H9 (cell line): ENCODE measurements at regions not wholly inside any gene's neighbourhood (a gene's known extent, or its start where the extent isn't known, plus 50 kb on each side); places are given as distances from the start of the nearest gene placed in this dataset.
A peak's percentile ranks its signal among the peaks of the same experiment; 100 is the strongest.

Experiments used
- DNase-seq: peaks from one replicate; pipeline ENCODE4 v3.0.0-alpha.2; 2017
- H2AFZ ChIP-seq: one replicate; pipeline ENCODE4 v1.6.1; 2013; ENCODE audit warnings: mild to moderate bottlenecking, low read length, control low read depth, moderate library complexity
- H2AK5ac ChIP-seq: 2 replicates; pipeline ENCODE4 v1.6.1; 2013; ENCODE audit warnings: low read length, control low read depth, mixed read lengths; ENCODE audit not compliant: insufficient read length
- H2BK120ac ChIP-seq: one replicate; pipeline ENCODE4 v1.6.1; 2013; ENCODE audit warnings: low read depth, mild to moderate bottlenecking, low read length, control low read depth, inconsistent platforms; ENCODE audit not compliant: poor library complexity, severe bottlenecking
- H2BK12ac ChIP-seq: 2 replicates; pipeline ENCODE4 v1.6.1; 2013; ENCODE audit warnings: low read length, control low read depth, mixed read lengths, low read depth; ENCODE audit not compliant: insufficient read length
- H2BK15ac ChIP-seq: 2 replicates; pipeline ENCODE4 v1.6.1; 2013; ENCODE audit warnings: low read depth, low read length, control low read depth
- H2BK20ac ChIP-seq: one replicate; pipeline ENCODE4 v1.6.1; 2013; ENCODE audit warnings: low read depth, mild to moderate bottlenecking, low read length, control low read depth, inconsistent platforms; ENCODE audit not compliant: poor library complexity, severe bottlenecking
- H2BK5ac ChIP-seq: 2 replicates; pipeline ENCODE4 v1.6.1; 2013; ENCODE audit warnings: low read length, control low read depth, mixed read lengths; ENCODE audit not compliant: insufficient read length
- H3K14ac ChIP-seq: 2 replicates; pipeline ENCODE4 v1.6.1; 2013; ENCODE audit warnings: low read length, control low read depth; ENCODE audit not compliant: insufficient read depth
- H3K18ac ChIP-seq: 2 replicates; pipeline ENCODE4 v1.6.1; 2013; ENCODE audit warnings: low read depth, mild to moderate bottlenecking, mixed read lengths, low read length, control low read depth; ENCODE audit not compliant: insufficient read length
- H3K23ac ChIP-seq: 2 replicates; pipeline ENCODE4 v1.6.1; 2013; ENCODE audit warnings: low read length, control low read depth, mixed read lengths, low read depth; ENCODE audit not compliant: insufficient read length
- H3K23me2 ChIP-seq: 2 replicates; pipeline ENCODE4 v1.6.1; 2013; ENCODE audit warnings: low read depth, mild to moderate bottlenecking, mixed read lengths, low read length, control low read depth; ENCODE audit not compliant: insufficient read length, poor library complexity, severe bottlenecking
- H3K27ac ChIP-seq: 2 replicates; pipeline ENCODE4 v1.5.1; 2013; ENCODE audit warnings: low read length, control low read depth, mixed read lengths, low read depth; ENCODE audit not compliant: insufficient read length
- H3K27me3 ChIP-seq: 2 replicates; pipeline ENCODE4 v1.6.1; 2013; ENCODE audit warnings: low read length, control low read depth, inconsistent platforms; ENCODE audit not compliant: insufficient read depth
- H3K4ac ChIP-seq: 2 replicates; pipeline ENCODE4 v1.6.1; 2013; ENCODE audit warnings: low read depth, mild to moderate bottlenecking, control low read depth, inconsistent platforms, low read length, moderate library complexity
- H3K4me1 ChIP-seq: 2 replicates; pipeline ENCODE4 v1.6.1; 2013; ENCODE audit warnings: low read length, control low read depth, inconsistent platforms; ENCODE audit not compliant: insufficient read depth
- H3K4me2 ChIP-seq: 2 replicates; pipeline ENCODE4 v1.6.1; 2013; ENCODE audit warnings: low read length, control low read depth, mixed read lengths; ENCODE audit not compliant: insufficient read length, insufficient read depth
- H3K56ac ChIP-seq: 2 replicates; pipeline ENCODE4 v1.6.1; 2013; ENCODE audit warnings: low read depth, mild to moderate bottlenecking, mixed read lengths, low read length, control low read depth; ENCODE audit not compliant: insufficient read length
- H3K79me1 ChIP-seq: 2 replicates; pipeline ENCODE4 v1.6.1; 2013; ENCODE audit warnings: low read depth, mild to moderate bottlenecking, moderate library complexity, low read length, control low read depth, inconsistent platforms; ENCODE audit not compliant: insufficient read depth, poor library complexity, severe bottlenecking
- H3K79me2 ChIP-seq: 2 replicates; pipeline ENCODE4 v1.6.1; 2013; ENCODE audit warnings: low read length, control low read depth, inconsistent platforms; ENCODE audit not compliant: insufficient read depth
- H3K9ac ChIP-seq: 2 replicates; pipeline ENCODE4 v1.6.1; 2013; ENCODE audit warnings: low read length, control low read depth, mixed read lengths; ENCODE audit not compliant: insufficient read length; ENCODE audit errors: extremely low read depth
- H3K9me3 ChIP-seq: one replicate; pipeline ENCODE4 v1.6.1; 2013; ENCODE audit warnings: low read depth, low read length, inconsistent platforms; ENCODE audit not compliant: control insufficient read depth
- H3T11ph ChIP-seq: one replicate; pipeline ENCODE4 v1.6.1; 2013; ENCODE audit warnings: mild to moderate bottlenecking, low read length, control low read depth, inconsistent platforms
- H4K20me1 ChIP-seq: one replicate; pipeline ENCODE4 v1.6.1; 2013; ENCODE audit not compliant: control insufficient read depth, insufficient read length, insufficient read depth
- H4K5ac ChIP-seq: 2 replicates; pipeline ENCODE4 v1.6.1; 2013; ENCODE audit warnings: low read depth, mild to moderate bottlenecking, mixed read lengths, low read length, control low read depth; ENCODE audit not compliant: insufficient read length
- H4K8ac ChIP-seq: replicated peaks from 2 replicates; pipeline ENCODE4 v1.6.1; 2013; ENCODE audit warnings: low read length, control low read depth, mixed read lengths, low read depth; ENCODE audit not compliant: insufficient read length
- H4K91ac ChIP-seq: 2 replicates; pipeline ENCODE4 v1.6.1; 2013; ENCODE audit warnings: low read depth, mild to moderate bottlenecking, moderate library complexity, mixed read lengths, low read length, control low read depth; ENCODE audit not compliant: insufficient read length
- H3K27ac Mint-ChIP-seq, 3 experiments: 2 replicates in 2 of 3; 3 replicates in 1 of 3; pipeline ENCODE4 v1.8.0; 2020 to 2021; ENCODE audit warnings: mixed read lengths in 3 of 3, mild to moderate bottlenecking in 1 of 3, moderate library complexity in 1 of 3
- H3K27me3 Mint-ChIP-seq: 2 replicates; pipeline ENCODE4 v1.8.0; 2021; ENCODE audit warnings: low read depth, mild to moderate bottlenecking, moderate library complexity, mixed read lengths
- H3K36me3 Mint-ChIP-seq, 3 experiments: 2 replicates in 2 of 3; 3 replicates in 1 of 3; pipeline ENCODE4 v1.8.0; 2020 to 2021; ENCODE audit warnings: low read depth in 3 of 3, mixed read lengths in 3 of 3; ENCODE audit not compliant: insufficient read depth in 1 of 3
- H3K4me1 Mint-ChIP-seq, 2 experiments: 2 replicates each; pipeline ENCODE4 v1.8.0; 2020; ENCODE audit warnings: mixed read lengths in 2 of 2
- H3K4me3 Mint-ChIP-seq, 2 experiments: 2 replicates in 1 of 2; 3 replicates in 1 of 2; pipeline ENCODE4 v1.8.0; 2020 to 2021; ENCODE audit warnings: mild to moderate bottlenecking in 2 of 2, mixed read lengths in 2 of 2, moderate library complexity in 1 of 2
- H3K9me3 Mint-ChIP-seq, 2 experiments: 2 replicates in 1 of 2; 3 replicates in 1 of 2; pipeline ENCODE4 v1.8.0; 2020; ENCODE audit warnings: mild to moderate bottlenecking in 2 of 2, mixed read lengths in 2 of 2, moderate library complexity in 1 of 2
- WGBS: extraction: QIAGEN DNeasy Blood & Tissue Kit; methylation state at CpG from one replicate; pipeline ENCODE4 v1.1.7; 2013; ENCODE audit warnings: missing lambda C conversion rate, low lambda C conversion rate, mixed read lengths; ENCODE audit not compliant: insufficient read length; ENCODE audit errors: extremely low coverage; 5-methylcytosine and 5-hydroxymethylcytosine counted together
- TF ChIP-seq, protein P1 (sequence below): fragments of 200-600 bp; sonication (generic); conservative IDR thresholded peaks from 3 replicates; pipeline ENCODE4 v1.8.0; 2021; ENCODE audit warnings: antibody characterized with exemption, mild to moderate bottlenecking

DNA sequence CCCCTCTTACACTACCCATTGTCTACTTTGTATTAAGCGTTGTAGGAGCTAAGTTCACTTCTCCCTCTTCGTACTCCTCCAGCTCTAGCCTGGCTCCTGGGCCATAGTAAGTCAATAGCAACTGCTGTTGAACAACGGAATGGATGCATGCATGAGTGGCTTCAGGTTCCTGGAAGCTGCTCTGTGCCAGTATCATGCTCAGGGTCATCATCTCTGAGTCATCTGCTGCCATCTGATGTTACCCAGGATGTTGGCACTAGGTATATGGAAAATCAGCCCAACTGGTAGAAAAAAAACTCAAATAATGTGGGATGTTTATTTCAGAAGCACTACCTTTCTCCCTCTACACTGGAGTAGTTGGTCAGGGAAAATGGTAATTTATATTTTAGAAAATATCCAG lies 536.8 kb downstream of the NPIPA7 start:
- Histone ChIP-seq H2BK15ac (no peak overlapping the region), H3K79me2 (no peaks in the 10 kb centered on the region), H2BK12ac (peak overlapping the region; percentile 35), H2BK5ac (no peak overlapping the region), H2BK120ac (no peak overlapping the region), H3K4ac (no peak overlapping the region), H3K4me2 (no peak overlapping the region), H3T11ph (no peak overlapping the region), H3K56ac (no peak overlapping the region), H3K9me3 (peaks cover 6% of the 10 kb centered on the region), H2BK20ac (no peak overlapping the region), H3K4me1 (no peaks in the 10 kb centered on the region), H3K9ac (no peak overlapping the region), H3K27me3 (no peaks in the 10 kb centered on the region; the same call in 1 of the 2 replicates), H4K20me1 (no peaks in the 10 kb centered on the region), H3K27ac (no peak overlapping the region), H3K18ac (no peak overlapping the region), H2AFZ (no peak overlapping the region), H2AK5ac (no peak overlapping the region), H4K91ac (no peak overlapping the region), H3K23me2 (no peaks in the 10 kb centered on the region), H4K5ac (peak overlapping the region; percentile 48), H4K8ac (no peak overlapping the region), H3K23ac (no peak overlapping the region), H3K79me1 (no peaks in the 10 kb centered on the region), H3K14ac (no peak overlapping the region)
- Mint-ChIP-seq H3K36me3 (peaks cover 0 to 10% (median 10%) of the 10 kb centered on the region in 3 experiments; a peak in 3 of 7 replicates), H3K4me3 (no peak overlapping the region), H3K9me3 (peaks cover 12 to 13% of the 10 kb centered on the region in 2 experiments), H3K27ac (no peak overlapping the region), H3K4me1 (peaks cover 2 to 10% of the 10 kb centered on the region in 2 experiments; a peak in 3 of 4 replicates), H3K27me3 (peaks cover 7% of the 10 kb centered on the region)
- no peak for DNase-seq
- TF ChIP-seq, protein P1, sequence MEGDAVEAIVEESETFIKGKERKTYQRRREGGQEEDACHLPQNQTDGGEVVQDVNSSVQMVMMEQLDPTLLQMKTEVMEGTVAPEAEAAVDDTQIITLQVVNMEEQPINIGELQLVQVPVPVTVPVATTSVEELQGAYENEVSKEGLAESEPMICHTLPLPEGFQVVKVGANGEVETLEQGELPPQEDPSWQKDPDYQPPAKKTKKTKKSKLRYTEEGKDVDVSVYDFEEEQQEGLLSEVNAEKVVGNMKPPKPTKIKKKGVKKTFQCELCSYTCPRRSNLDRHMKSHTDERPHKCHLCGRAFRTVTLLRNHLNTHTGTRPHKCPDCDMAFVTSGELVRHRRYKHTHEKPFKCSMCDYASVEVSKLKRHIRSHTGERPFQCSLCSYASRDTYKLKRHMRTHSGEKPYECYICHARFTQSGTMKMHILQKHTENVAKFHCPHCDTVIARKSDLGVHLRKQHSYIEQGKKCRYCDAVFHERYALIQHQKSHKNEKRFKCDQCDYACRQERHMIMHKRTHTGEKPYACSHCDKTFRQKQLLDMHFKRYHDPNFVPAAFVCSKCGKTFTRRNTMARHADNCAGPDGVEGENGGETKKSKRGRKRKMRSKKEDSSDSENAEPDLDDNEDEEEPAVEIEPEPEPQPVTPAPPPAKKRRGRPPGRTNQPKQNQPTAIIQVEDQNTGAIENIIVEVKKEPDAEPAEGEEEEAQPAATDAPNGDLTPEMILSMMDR: no peak
- no CpG with 5 or more reads among the region's 3 CpGs for WGBS
